ENCODE measurements at regions not wholly inside any gene's neighbourhood (a gene's known extent, or its start where the extent isn't known, plus 50 kb on each side); places are given as distances from the start of the nearest gene placed in this dataset.

DNA sequence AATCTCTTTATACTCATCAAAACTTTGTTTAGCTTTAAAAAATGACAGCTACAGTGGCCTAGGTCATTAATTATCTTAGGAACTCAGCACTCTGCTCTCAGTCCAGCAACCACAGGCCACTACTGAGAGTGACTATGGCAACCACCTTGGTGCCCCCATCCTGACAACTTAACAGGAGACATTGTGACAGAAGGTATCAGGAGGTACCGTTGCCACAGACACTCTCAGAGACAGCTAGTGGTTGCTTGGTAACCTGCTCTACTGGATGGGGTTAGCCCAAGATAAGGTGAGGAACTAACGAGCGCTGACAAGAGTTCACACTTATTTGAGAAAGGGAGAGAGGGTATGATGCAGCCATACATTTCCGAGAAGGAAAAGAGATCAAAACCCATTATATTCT lies 76.1 kb upstream of the TFAP2D start:
- intact Hi-C loops (cut with micrococcal nuclease) = no loop called here
- Mint-ChIP-seq H3K9me3 (peaks cover 3% of the 10 kb centered on the region), H3K4me3 (ENCODE audit: low read depth) (no peak overlapping the region), H3K27ac (no peak overlapping the region), H3K27me3 (ENCODE audit: low read depth) (no peaks in the 10 kb centered on the region), H3K4me1 (ENCODE audit: low read depth) (no peaks in the 10 kb centered on the region), H3K36me3 (ENCODE audit: low read depth) (no peaks in the 10 kb centered on the region)
- DNase-seq (ENCODE audit: low spot score) = no peak

DNA sequence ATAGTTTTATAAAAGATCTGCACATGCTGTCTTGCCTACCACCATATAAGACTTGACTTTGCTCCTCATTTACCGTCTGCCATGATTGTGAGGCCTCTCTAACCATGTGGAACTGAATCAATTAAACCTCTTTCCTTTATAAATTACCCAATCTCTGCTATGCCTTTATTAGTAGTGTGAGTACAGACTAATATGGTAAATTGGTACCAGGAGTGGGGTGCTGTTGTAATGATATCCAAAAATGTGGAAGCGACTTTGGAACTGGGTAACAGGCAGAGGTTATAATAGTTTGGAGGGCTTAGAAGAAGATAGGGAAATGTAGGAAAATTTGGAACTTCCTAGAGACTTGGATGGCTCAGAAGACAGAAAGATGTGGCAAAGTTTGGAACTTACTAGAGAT lies 64.2 kb upstream of the TFAP2D start:
- Mint-ChIP-seq H3K4me1 (ENCODE audit: low read depth) (no peaks in the 10 kb centered on the region), H3K27ac (no peak overlapping the region), H3K36me3 (ENCODE audit: low read depth) (no peaks in the 10 kb centered on the region), H3K4me3 (ENCODE audit: low read depth) (no peak overlapping the region), H3K9me3 (peaks cover 13% of the 10 kb centered on the region), H3K27me3 (ENCODE audit: low read depth) (no peaks in the 10 kb centered on the region)
- intact Hi-C loops (cut with micrococcal nuclease) = no loop called here
- no peak for DNase-seq (ENCODE audit: low spot score)

DNA sequence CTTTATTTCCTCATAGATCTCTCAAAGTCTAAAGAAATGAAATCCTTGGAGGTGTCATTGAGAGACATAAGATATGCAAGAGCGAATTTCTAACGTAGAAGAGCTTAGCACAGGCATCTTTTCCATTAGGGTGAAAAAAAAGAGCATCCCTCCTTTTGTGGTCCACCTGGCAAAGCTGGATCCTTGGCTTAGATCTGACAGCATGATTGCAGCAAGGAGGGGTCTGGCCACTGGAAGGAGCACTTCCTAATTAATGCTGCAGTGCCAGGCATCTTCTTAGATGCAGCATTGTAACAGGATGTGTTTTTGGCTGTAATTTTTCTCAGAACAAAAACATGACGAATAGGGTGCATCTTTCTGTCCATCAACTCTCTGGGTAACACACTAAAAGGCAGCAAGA lies 60.1 kb upstream of the TFAP2D start:
- H3K27me3 Mint-ChIP-seq (ENCODE audit: low read depth) = no peaks in the 10 kb centered on the region
- no peak overlapping the region for H3K27ac Mint-ChIP-seq
- DNase-seq (ENCODE audit: low spot score) = no peak
- no peaks in the 10 kb centered on the region for H3K4me1 Mint-ChIP-seq (ENCODE audit: low read depth)
- no peak overlapping the region for H3K4me3 Mint-ChIP-seq (ENCODE audit: low read depth)
- H3K9me3 Mint-ChIP-seq = peaks cover 13% of the 10 kb centered on the region
- intact Hi-C loops (cut with micrococcal nuclease) = no loop called here
- H3K36me3 Mint-ChIP-seq (ENCODE audit: low read depth) = no peaks in the 10 kb centered on the region

DNA sequence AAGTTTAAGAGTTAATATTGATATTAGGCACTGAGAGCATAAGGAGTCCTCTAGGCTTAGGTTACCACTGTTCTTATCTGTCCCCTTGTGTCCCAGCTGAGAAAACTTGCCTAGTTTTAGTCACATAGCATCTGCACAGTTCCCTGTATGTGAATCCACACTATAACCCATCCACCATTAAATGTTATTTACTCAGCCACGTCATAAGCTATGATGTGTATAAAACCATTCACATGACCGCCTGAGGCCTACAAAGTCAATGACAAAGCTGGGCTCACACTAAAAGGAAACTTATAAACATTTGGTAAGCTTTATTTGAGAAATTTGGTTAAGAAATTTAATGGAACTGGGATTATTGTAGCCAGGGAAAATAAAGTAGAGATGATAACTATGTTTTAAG lies 59.2 kb upstream of the TFAP2D start:
- Mint-ChIP-seq H3K4me3 (ENCODE audit: low read depth) (no peak overlapping the region), H3K36me3 (ENCODE audit: low read depth) (no peaks in the 10 kb centered on the region), H3K9me3 (peaks cover 4% of the 10 kb centered on the region), H3K27me3 (ENCODE audit: low read depth) (no peaks in the 10 kb centered on the region), H3K27ac (no peak overlapping the region), H3K4me1 (ENCODE audit: low read depth) (no peaks in the 10 kb centered on the region)
- intact Hi-C loops (cut with micrococcal nuclease) = no loop called here
- no peak for DNase-seq (ENCODE audit: low spot score)

DNA sequence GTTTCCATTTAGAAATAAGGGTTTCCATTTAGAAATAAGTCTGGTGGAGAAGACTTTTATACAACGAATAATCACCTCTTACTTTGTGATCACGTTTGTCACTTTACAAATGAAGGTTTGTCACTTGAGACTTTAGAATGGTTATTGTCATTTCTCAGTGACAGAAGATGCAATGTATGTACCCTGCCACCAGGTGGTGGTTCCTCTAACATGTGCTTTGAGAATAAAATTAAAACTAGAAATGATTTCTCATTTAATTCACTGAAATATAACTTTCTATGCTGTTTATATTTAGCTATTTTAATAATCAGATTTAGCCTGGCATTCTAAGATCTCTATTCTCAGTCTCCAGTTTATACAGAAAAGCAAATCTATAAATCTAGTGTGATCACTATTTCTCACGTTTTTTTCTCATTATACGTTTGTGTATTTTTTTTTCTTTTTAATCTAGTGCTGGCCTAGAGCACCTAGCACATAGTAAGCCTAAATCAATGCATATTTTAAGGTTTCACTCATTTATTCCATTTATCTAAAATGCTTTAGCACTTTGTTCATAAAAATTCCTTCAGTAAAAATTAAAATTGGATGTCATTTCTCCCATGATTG lies 57.4 kb upstream of the TFAP2D start:
- Mint-ChIP-seq H3K36me3 (ENCODE audit: low read depth) (no peaks in the 10 kb centered on the region), H3K9me3 (no peaks in the 10 kb centered on the region), H3K4me1 (ENCODE audit: low read depth) (no peaks in the 10 kb centered on the region), H3K27me3 (ENCODE audit: low read depth) (no peaks in the 10 kb centered on the region), H3K27ac (no peak overlapping the region), H3K4me3 (ENCODE audit: low read depth) (no peak overlapping the region)
- DNase-seq (ENCODE audit: low spot score) = no peak
- intact Hi-C loops (cut with micrococcal nuclease) = no loop called here

DNA sequence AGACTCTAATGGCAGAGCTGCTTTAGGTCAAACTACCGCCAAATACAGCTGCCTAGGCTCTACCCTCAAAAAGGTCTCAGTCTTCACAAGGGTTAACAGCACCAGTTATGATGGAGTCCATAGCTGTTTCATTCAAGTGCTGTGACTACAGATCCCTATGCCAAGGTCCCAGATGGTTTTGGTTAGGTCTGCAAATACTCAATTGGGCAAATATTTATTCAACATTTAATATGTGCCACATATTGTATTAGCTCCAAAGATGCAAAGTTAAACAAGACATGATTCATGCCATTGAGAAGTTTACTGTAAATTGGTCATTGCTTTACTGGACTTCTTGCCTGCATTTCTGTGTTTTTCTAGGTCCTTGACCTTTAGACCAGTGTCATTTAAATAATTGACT lies 55.8 kb upstream of the TFAP2D start:
- Mint-ChIP-seq H3K36me3 (ENCODE audit: low read depth) (no peaks in the 10 kb centered on the region), H3K9me3 (no peaks in the 10 kb centered on the region), H3K27me3 (ENCODE audit: low read depth) (no peaks in the 10 kb centered on the region), H3K27ac (no peak overlapping the region), H3K4me3 (ENCODE audit: low read depth) (no peak overlapping the region), H3K4me1 (ENCODE audit: low read depth) (no peaks in the 10 kb centered on the region)
- intact Hi-C loops (cut with micrococcal nuclease) = no loop called here
- no peak for DNase-seq (ENCODE audit: low spot score)

DNA sequence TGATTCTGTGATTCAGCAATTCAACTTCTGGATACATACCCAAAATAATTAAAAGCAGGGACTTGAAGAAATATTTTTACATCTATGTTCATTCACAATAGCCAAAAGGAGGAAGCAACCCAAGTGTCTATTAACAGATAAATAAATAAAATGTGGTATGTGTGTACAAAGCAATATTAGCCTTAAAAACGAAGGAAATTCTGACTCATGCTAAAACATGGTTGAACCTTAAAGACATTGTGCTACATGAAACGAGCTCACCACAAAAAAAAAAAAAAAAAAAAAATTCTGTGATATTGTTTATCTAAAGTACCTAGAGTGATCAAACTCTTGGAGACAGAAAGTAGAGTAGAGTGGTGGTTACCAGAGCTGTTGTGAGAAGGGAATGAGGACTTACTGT lies 54.8 kb upstream of the TFAP2D start:
- no peak for DNase-seq (ENCODE audit: low spot score)
- no peak overlapping the region for H3K4me3 Mint-ChIP-seq (ENCODE audit: low read depth)
- no peaks in the 10 kb centered on the region for H3K27me3 Mint-ChIP-seq (ENCODE audit: low read depth)
- H3K27ac Mint-ChIP-seq = no peak overlapping the region
- H3K36me3 Mint-ChIP-seq (ENCODE audit: low read depth) = no peaks in the 10 kb centered on the region
- H3K4me1 Mint-ChIP-seq (ENCODE audit: low read depth) = no peaks in the 10 kb centered on the region
- H3K9me3 Mint-ChIP-seq = no peaks in the 10 kb centered on the region
- intact Hi-C loops (cut with micrococcal nuclease) = no loop called here

DNA sequence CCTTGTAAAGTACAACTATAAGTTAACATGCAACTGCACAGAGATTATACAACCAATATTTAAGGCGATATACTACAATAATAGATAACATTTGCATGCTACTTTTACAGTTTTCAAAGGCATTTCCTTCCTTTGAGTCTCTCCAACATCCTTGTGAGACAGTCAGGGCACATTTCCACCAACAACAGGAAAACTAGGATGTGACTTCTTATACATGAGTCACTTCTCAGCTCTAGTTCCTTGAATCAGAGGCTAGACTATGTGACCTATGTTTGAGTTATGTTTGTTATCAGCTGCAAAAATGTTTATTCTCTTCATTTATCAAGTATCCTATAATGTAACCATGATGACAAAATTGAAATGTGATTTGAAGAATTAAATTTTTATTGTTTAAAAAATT lies 51.7 kb upstream of the TFAP2D start:
- Mint-ChIP-seq H3K4me3 (ENCODE audit: low read depth) (no peak overlapping the region), H3K36me3 (ENCODE audit: low read depth) (no peaks in the 10 kb centered on the region), H3K27ac (no peak overlapping the region), H3K27me3 (ENCODE audit: low read depth) (no peaks in the 10 kb centered on the region), H3K9me3 (no peaks in the 10 kb centered on the region), H3K4me1 (ENCODE audit: low read depth) (no peaks in the 10 kb centered on the region)
- DNase-seq (ENCODE audit: low spot score) = no peak
- intact Hi-C loops (cut with micrococcal nuclease) = no loop called here
